ENCODE measurements at regions not wholly inside any gene's neighbourhood (a gene's known extent, or its start where the extent isn't known, plus 50 kb on each side); places are given as distances from the start of the nearest gene placed in this dataset.
"Not testable (repeated sequence)": the region's sequence is repeated elsewhere in the genome, so short reads cannot be mapped to it uniquely, and the experiment has no call there.

DNA sequence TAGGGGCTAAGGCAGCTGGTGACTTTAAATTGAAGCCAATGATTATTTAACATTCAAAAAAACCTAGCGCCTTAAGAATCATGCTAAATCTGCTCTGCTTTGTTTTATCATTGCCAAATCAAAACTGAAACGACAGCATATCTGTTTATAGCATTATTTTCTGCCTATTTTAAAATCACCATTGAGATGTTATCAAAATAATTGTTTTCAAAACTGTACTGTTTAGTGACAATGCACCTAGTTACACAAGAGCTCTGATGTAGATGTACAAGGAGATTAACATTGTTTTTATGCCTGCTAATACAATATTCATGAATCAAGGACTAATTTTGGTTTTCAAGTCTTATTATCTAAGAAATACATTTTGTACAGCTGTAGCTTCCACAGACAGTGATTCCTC, 1521.3 kb downstream of the AMY1C start:
- TF ChIP-seq, protein P1, sequence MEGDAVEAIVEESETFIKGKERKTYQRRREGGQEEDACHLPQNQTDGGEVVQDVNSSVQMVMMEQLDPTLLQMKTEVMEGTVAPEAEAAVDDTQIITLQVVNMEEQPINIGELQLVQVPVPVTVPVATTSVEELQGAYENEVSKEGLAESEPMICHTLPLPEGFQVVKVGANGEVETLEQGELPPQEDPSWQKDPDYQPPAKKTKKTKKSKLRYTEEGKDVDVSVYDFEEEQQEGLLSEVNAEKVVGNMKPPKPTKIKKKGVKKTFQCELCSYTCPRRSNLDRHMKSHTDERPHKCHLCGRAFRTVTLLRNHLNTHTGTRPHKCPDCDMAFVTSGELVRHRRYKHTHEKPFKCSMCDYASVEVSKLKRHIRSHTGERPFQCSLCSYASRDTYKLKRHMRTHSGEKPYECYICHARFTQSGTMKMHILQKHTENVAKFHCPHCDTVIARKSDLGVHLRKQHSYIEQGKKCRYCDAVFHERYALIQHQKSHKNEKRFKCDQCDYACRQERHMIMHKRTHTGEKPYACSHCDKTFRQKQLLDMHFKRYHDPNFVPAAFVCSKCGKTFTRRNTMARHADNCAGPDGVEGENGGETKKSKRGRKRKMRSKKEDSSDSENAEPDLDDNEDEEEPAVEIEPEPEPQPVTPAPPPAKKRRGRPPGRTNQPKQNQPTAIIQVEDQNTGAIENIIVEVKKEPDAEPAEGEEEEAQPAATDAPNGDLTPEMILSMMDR (IDR thresholded peaks at IDR 0.05), result no peak
- no peak for TF ChIP-seq ZFX (IDR thresholded peaks at IDR 0.05; ENCODE audit: borderline replicate concordance)
- H3K27ac ChIP-seq, result no peak overlapping the region

DNA sequence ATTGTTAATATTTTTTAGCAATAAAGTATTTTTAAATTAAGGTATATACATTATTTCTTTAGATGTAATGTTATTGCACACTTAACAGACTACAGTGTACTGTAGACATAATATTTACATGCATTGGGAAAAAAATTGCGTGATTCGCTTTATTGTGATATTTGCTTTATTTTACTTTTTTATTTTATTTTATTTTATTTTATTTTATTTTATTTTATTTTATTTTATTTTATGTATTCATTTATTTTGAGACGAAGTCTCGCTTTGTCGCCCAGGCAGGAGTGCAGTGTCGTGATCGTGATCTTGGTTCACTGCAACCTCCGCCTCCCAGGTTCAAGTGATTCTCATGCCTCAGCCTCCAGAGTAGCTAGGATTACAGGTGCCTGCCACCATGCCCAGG, 1522.7 kb downstream of the AMY1C start:
- not testable (repeated sequence) for H3K27ac ChIP-seq

DNA sequence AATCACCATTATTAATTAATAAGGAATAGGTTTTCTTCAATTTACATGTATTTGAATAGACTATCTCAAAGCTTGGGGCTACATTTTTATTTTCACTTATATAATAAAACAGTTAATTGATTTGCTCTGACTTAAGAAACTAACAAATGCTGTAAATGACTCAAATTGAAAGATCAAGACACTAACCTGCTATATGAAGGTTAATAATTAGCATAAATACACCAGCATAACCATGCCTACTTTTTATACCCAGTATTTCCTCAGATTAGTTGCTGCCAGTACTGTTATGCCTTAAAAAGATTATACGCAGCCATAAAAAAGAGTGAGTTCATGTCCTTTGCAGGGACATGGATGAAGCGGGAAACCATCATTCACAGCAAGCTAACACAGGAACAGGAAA, 1545.1 kb downstream of the AMY1C start:
- no peak overlapping the region for H3K27ac ChIP-seq
- no peak for TF ChIP-seq ZFX (IDR thresholded peaks at IDR 0.05; ENCODE audit: borderline replicate concordance)
- TF ChIP-seq, protein P1 (IDR thresholded peaks at IDR 0.05), result no peak

DNA sequence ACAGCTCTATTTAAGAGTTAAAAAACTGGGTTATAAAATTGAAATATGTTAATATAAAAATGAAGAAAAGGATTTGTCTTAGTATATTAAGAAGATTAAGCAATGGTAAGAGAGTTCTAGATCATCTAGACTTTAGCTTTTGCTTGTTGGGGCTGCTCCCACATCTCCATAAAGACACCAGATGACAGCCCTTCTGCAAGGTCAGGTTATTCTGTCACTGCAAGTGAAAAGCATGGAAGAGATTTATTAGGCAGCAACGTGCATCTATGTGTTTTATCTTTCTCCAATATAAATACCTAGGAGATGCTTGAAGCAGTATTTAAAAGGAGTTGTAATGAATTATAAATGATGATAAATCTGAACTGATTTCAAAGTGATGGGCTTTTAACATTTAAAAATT, 1560.4 kb downstream of the AMY1C start:
- TF ChIP-seq, protein P1 (IDR thresholded peaks at IDR 0.05), result no peak

DNA sequence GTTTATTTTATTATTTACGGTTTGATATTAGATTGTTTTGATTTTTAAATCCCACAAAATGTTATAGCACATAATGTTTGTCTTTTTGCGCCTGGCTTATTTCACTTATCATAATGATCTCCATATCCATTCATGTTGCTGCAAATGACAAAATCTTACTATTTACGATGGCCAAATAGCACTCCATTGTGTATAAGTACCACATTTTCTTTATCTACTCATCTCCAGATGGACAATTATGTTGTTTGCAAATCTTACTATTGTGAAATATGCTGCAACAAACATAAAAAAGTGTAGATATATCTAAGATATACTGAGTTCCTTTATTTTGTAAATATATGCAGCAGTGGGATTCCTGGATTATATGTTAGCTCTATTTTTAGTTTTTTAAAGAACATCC, 1568.3 kb downstream of the AMY1C start:
- no peak for TF ChIP-seq ZFX (IDR thresholded peaks at IDR 0.05; ENCODE audit: borderline replicate concordance)
- TF ChIP-seq, protein P1 (IDR thresholded peaks at IDR 0.05), result no peak
- H3K27ac ChIP-seq, result no peak overlapping the region

More for the DNA sequence above, 1560.4 kb downstream of the AMY1C start:
- no peak overlapping the region for H3K27ac ChIP-seq

DNA sequence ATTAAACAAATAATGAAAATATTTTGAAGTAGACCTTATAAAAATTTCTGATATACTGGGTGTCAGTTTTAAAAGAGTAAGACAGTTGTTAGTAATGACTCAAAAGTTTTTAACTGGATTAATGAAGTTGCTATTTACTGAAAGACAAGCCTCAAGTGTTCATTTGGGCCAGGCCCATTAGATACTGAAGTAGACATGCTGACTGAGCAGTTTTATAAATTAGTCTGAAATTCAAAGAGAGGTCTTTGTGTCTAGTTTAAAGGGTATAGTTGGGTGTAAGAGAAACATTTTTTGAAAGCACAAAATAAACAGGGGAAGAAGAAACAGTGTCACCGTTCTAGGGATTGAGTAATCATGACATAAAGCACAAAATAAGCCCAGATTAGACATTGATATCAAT, 1577.2 kb downstream of the AMY1C start:
- H3K27ac ChIP-seq, result no peak overlapping the region
- TF ChIP-seq, protein P1 (IDR thresholded peaks at IDR 0.05), result no peak
- no peak for TF ChIP-seq ZFX (IDR thresholded peaks at IDR 0.05; ENCODE audit: borderline replicate concordance)

DNA sequence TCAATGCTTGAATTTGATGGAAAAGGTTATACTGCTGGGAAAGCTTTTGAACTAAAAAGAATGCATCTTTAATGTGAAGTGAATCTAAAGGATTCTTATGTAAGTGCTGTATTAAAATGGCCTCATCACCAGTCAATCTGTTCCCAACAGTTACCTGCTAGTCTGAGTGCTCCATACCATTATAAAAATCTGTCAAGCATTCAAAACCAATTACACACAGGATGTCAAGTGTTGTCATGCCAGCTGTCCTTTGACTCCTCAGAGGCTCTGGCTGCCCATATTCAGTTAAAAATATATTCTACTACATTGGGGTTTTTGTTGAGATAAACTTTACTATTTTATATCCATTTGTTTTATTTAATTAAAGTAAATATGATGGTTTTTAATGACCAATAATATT, 1587.7 kb downstream of the AMY1C start:
- no peak overlapping the region for H3K27ac ChIP-seq
- TF ChIP-seq, protein P1 (IDR thresholded peaks at IDR 0.05), result no peak
- TF ChIP-seq ZFX (IDR thresholded peaks at IDR 0.05; ENCODE audit: borderline replicate concordance), result no peak

DNA sequence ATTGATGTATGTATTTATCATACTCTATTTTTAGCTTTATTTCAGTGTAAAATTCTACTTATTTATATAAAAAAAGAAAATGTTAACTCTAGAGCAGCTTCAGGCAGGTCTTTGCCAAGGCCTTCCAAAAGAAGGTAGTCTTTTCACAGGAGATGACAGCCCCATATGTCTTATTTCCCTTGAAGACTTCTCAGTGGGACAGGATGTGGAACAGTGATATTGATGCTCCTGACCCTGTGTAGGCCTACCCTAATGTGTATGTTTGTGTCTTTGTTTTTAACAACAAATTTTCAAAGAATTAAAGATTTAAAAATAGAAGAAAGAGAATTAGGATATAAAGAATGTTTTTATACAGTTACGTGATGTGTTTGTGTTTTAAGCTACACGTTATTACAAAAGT, 1593.6 kb downstream of the AMY1C start:
- H3K27ac ChIP-seq, result no peak overlapping the region
- TF ChIP-seq, protein P1 (IDR thresholded peaks at IDR 0.05), result no peak
- no peak for TF ChIP-seq ZFX (IDR thresholded peaks at IDR 0.05; ENCODE audit: borderline replicate concordance)
